ENCODE measurements at regions not wholly inside any gene's neighbourhood (a gene's known extent, or its start where the extent isn't known, plus 50 kb on each side); places are given as distances from the start of the nearest gene placed in this dataset.

DNA sequence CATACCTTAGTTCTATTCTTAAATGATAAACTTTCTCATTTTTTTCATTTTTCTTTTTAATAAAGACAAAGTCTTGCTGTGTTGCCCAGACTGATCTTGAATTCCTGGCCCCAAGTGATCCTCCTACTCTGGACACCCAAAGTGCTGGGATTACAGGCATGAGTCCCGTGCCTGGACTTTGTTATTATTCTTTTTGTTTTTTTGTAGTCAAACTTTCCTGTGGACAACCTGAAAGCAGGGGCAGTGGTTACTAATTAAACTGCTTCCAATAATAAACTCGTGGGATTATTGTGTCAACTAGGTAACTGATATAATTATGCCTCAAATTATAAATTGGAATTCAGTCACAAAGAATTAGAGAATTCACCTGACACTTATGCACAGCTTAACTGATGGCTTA, 107.8 kb upstream of the RAPGEF2 start:
- peaks cover 12% of the 10 kb centered on the region for H3K4me1 ChIP-seq (ENCODE audit: insufficient read depth, low read length)
- no peak for DNase-seq (ENCODE audit: insufficient read length, low spot score, missing footprints)
- H3K36me3 ChIP-seq (ENCODE audit: insufficient read depth, low read length): no peaks in the 10 kb centered on the region
- H2AFZ ChIP-seq (ENCODE audit: low read length): no peak overlapping the region
- no peaks in the 10 kb centered on the region for H3K27me3 ChIP-seq (ENCODE audit: insufficient read depth, low read length)
- H4K20me1 ChIP-seq (ENCODE audit: insufficient read depth, low read length): no peaks in the 10 kb centered on the region
- H3K4me2 ChIP-seq (ENCODE audit: insufficient read depth, low read length): no peak overlapping the region
- no peaks in the 10 kb centered on the region for H3K9me3 ChIP-seq (ENCODE audit: low read depth, low read length)
- no peak for TF ChIP-seq CTCF (IDR thresholded peaks at IDR 0.05; ENCODE audit: extremely low read depth, low read depth, low read length)
- H3K27ac ChIP-seq (ENCODE audit: low read depth, low read length): no peak overlapping the region
- no peaks in the 10 kb centered on the region for H3K79me2 ChIP-seq (ENCODE audit: insufficient read depth, low read length)
- no peak overlapping the region for H3K4me3 ChIP-seq (ENCODE audit: insufficient read depth, low read length)

DNA sequence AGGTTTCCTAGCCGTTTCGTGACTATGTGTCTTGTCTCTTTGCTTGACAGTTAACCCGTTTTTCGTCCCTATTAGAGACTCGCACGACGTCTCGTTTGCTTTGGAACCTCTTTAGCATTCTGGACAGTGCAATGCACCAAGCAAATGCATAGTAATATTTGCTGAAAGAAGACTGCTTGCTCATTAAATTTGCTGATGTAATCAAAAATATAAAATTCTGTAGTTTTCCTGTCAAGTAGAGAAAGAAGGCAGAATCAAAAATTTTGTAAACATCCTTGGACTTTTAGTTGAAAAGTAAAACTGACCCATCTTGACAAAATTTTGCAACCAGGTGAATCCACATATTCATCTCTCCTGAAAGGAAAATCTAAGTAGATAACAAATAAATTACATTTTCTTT, 106.9 kb upstream of the RAPGEF2 start:
- Histone ChIP-seq H3K36me3 (ENCODE audit: insufficient read depth, low read length) (no peaks in the 10 kb centered on the region), H4K20me1 (ENCODE audit: insufficient read depth, low read length) (no peaks in the 10 kb centered on the region), H3K4me3 (ENCODE audit: insufficient read depth, low read length) (no peak overlapping the region), H3K9me3 (ENCODE audit: low read depth, low read length) (no peaks in the 10 kb centered on the region), H3K27ac (ENCODE audit: low read depth, low read length) (no peak overlapping the region), H3K27me3 (ENCODE audit: insufficient read depth, low read length) (no peaks in the 10 kb centered on the region), H3K4me2 (ENCODE audit: insufficient read depth, low read length) (peak overlapping the region; percentile 37), H3K4me1 (ENCODE audit: insufficient read depth, low read length) (peaks cover 12% of the 10 kb centered on the region), H2AFZ (ENCODE audit: low read length) (no peak overlapping the region), H3K79me2 (ENCODE audit: insufficient read depth, low read length) (no peaks in the 10 kb centered on the region)
- no peak for DNase-seq (ENCODE audit: insufficient read length, low spot score, missing footprints)
- no peak for TF ChIP-seq CTCF (IDR thresholded peaks at IDR 0.05; ENCODE audit: extremely low read depth, low read depth, low read length)

DNA sequence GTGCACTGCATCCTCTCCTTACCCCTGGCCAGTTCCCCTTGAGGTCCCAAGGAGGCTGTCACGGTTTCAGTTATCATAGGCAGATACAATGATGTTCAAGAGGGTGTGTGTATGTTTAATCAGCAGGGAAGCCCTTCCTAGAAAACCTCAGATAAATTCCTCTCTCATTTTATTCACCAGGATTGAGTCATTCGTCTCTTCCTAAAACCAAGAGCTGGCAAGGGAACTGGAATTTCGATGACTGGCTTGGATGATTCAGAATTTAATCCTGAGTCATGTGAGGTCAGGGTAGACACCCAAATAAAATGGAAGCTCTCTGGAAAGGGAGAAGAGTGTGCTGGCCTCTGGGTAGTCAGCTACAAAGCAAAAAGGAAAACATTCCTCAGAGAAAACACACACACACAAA, 106.2 kb upstream of the RAPGEF2 start:
- Histone ChIP-seq H3K27me3 (ENCODE audit: insufficient read depth, low read length) (no peaks in the 10 kb centered on the region), H3K4me2 (ENCODE audit: insufficient read depth, low read length) (peak overlapping the region; percentile 37), H3K79me2 (ENCODE audit: insufficient read depth, low read length) (no peaks in the 10 kb centered on the region), H2AFZ (ENCODE audit: low read length) (no peak overlapping the region), H3K9me3 (ENCODE audit: low read depth, low read length) (no peaks in the 10 kb centered on the region), H4K20me1 (ENCODE audit: insufficient read depth, low read length) (no peaks in the 10 kb centered on the region), H3K27ac (ENCODE audit: low read depth, low read length) (peak overlapping the region; percentile 38), H3K36me3 (ENCODE audit: insufficient read depth, low read length) (no peaks in the 10 kb centered on the region), H3K4me1 (ENCODE audit: insufficient read depth, low read length) (peaks cover 12% of the 10 kb centered on the region), H3K4me3 (ENCODE audit: insufficient read depth, low read length) (no peak overlapping the region)
- DNase-seq (ENCODE audit: insufficient read length, low spot score, missing footprints): peak; percentile 81
- no peak for TF ChIP-seq CTCF (IDR thresholded peaks at IDR 0.05; ENCODE audit: extremely low read depth, low read depth, low read length)

DNA sequence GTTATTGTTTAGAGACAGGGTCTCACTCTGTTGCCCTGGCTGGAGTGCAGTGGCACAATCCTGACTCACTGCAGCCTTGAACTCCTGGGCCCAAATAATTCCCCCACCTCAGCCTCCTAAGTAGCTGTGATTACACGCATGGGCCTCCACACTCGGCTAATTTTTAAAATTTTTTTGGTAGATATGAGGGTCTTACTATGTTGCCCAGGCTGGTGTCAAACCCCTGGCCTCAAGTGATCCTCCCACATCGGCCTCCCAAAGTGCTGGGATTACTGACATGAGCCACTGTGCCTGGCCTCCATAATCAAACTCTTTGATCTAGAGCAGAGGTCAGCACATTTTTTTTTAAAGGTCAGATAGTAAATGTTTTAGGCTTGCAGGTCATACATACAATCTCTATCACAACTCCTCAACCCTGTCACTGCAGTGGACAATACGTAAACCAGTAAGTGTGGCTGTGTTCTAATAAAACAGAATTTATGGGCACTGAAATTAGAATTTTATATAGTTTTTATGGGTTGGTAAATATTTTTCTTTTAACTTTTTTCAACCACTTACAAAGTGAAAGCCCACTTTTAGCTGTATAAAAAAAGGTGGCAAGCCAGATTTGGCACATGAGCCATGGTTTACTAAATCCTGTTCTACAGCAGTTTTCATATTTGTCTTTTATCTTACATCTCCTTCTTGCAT, 105.1 kb upstream of the RAPGEF2 start:
- no peaks in the 10 kb centered on the region for H3K36me3 ChIP-seq (ENCODE audit: insufficient read depth, low read length)
- no peak overlapping the region for H3K27ac ChIP-seq (ENCODE audit: low read depth, low read length)
- no peak for DNase-seq (ENCODE audit: insufficient read length, low spot score, missing footprints)
- H3K27me3 ChIP-seq (ENCODE audit: insufficient read depth, low read length): no peaks in the 10 kb centered on the region
- H3K79me2 ChIP-seq (ENCODE audit: insufficient read depth, low read length): no peaks in the 10 kb centered on the region
- no peaks in the 10 kb centered on the region for H3K9me3 ChIP-seq (ENCODE audit: low read depth, low read length)
- no peak for TF ChIP-seq CTCF (IDR thresholded peaks at IDR 0.05; ENCODE audit: extremely low read depth, low read depth, low read length)
- no peak overlapping the region for H2AFZ ChIP-seq (ENCODE audit: low read length)
- no peak overlapping the region for H3K4me2 ChIP-seq (ENCODE audit: insufficient read depth, low read length)
- peaks cover 16% of the 10 kb centered on the region for H3K4me1 ChIP-seq (ENCODE audit: insufficient read depth, low read length)
- no peaks in the 10 kb centered on the region for H4K20me1 ChIP-seq (ENCODE audit: insufficient read depth, low read length)
- no peak overlapping the region for H3K4me3 ChIP-seq (ENCODE audit: insufficient read depth, low read length)

Measured in osteoblast (primary cell).